ENCODE measurements at regions not wholly inside any gene's neighbourhood (a gene's known extent, or its start where the extent isn't known, plus 50 kb on each side); places are given as distances from the start of the nearest gene placed in this dataset.

DNA sequence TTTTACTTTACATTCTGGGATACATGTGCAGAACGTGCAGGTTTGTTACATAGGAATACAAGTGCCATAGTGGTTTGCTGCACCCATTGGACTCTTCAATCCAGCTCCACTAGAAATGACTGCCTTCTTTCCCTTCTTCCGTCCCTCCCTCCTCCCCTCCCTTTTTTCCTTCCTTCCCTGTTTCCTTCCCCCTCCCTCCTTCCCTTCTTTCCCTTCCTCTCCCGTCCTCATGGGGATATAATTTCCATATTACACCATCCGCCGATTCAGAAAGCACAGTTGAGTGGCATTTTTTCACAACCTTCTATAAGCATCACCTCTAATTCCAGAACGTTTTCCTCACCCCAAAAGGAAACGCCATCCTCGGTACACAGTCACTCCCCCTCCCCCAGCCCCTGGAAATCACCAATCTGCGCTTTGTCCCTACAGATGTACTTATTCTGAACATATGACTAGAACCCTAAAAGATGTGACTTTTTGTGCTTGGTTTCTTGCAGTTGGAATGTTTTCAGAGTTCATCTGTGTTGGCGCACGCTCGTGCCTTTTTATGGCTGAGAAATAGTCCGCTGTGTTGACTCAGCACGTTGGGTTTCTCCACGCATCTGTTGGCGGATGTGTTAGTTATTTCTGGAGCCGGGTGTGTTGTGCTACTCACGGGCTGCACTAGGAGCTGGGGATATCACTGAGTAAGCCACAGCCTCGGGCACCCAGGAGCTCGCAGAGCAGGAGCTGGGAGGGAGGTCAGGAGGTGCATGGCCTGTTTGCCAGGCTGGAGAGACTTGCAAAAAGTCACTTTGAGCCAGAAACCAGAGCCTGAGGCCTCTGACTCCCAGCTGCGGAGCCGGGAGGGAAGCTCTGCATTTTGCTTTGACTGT is 336.4 kb downstream of the SEC14L1 start:
- peak; percentile 95 for DNase-seq (ENCODE audit: low spot score)

GRCh38 chr17:77478281-77478680 is 337.5 kb downstream of the SEC14L1 start:
- DNase-seq (ENCODE audit: low spot score), result no peak

- DNase-seq (ENCODE audit: low spot score), result no peak
These were observed 338.1 kb downstream of the SEC14L1 start for GRCh38 chr17:77478899-77479298.

DNA sequence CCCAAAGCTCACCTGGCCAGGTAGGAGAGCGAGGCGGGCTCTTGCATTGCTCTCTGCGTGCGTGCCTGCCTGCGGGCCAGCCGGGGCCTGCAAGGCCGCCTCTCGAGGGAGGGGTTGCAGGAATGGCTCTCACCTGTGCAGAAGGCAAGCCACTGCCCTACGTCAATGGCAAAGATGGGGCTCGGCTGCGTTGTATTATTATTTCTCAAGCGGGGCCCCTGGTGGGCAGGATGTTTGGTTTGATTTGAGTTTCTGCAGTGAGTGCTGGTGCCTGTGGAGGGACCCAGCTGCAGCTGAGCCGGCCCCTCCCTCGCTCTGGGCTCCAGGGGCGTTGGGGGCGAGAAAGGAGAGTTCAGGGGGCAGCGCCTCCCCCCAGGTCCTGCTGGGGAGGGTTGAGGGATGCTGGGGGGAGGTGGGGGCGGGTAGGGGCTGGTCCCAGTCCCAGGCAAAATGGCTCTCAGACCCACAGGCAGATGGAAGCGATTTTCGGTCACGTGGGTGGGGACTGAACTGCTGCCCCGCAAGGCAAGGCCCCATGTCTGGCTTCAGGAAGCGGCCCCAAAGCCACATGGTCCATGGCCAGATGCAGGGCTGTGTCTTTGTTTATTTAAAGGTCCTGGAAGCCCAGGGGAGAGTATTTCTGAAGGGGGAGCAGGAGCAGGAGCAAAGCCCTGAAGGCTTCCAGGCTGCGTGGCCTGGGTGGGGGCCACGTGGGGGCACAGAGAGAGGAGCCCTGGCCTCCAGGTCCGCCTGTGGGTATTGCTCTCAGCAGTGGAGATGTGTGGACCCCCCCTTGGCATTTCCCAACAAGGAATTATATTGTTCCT is 338.8 kb downstream of the SEC14L1 start:
- no peak for DNase-seq (ENCODE audit: low spot score)

GRCh38 chr17:77480199-77480508 is 339.4 kb downstream of the SEC14L1 start:
- DNase-seq (ENCODE audit: low spot score), result no peak

- DNase-seq (ENCODE audit: low spot score), result no peak
These were observed 339.9 kb downstream of the SEC14L1 start for GRCh38 chr17:77480509-77481215.

DNA sequence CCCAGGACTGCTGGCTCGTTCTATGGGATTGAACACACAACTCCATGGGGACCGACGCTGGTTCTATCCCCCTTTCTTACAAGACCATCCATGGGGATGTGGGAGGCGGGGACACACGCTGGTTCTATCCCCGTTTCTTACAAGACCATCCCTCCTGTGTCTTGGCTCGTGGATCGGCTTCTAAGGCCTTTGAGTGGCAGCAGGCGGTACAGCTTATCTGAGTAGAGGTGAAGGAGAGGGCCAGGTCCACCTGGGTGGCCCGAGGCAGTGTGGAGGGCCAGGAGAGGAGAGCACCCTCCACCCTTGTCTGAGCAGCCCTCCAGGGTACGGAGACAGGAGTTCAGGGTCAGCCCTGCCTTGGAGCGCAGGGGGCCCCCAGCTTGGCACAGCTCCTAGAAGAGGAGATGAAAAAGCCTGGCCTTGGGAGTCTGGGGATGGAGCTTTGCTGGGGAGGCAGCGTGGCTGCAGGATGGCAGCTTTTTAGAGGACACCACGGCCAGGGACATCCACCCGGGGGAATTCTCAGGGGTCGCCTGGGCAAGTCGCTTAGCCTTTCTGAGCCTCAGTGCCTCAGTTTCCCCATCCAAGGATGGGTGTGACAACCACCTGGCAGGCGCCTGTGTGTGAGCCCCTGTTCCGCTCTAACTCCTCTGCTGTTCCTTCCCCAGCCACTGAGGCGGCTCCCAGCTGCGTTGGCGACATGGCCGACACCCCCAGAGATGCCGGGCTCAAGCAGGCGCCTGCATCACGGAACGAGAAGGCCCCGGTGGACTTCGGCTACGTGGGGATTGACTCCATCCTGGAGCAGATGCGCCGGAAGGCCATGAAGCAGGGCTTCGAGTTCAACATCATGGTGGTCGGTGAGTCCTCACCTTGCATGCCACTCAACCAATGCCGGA is 341.0 kb downstream of the SEC14L1 start:
- DNase-seq (ENCODE audit: low spot score), result no peak

DNA sequence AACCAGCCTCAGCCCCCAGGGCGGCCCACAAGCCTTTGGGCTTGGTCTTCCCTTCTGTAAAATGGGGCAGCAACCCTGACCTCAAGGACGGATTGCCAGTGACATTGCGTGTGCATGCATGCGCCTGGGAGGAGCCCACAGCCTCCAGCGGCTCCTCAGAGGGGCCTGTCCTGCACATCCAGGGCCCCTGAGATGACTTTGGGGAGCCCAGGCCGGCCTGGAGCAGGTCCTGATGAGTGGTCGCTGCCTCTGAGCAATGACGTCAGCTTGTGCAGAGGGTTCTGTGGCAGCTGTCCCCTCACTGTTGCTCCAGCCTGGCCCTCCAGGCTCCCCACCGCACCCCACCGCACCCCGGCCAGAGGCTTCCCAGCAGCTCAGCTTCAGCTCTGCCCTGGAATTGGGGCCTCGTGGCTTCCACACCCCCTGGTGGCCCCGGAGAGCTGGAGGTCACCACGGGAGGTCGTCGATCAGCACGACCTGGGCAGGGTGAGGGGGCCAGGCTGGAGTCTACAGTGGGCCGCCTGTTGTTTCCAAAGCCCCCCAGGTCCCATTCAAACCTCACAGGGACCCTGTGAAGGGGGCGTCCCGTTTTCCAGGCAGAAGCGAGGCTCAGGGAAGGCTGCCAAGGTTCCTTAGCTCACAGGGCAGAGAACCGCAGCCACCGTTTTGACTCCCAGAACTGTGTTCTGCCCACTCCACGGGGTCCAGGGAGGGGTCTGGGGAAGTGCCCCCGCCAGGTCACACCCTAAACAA is 341.8 kb downstream of the SEC14L1 start:
- DNase-seq (ENCODE audit: low spot score), result no peak

- DNase-seq (ENCODE audit: low spot score), result no peak
These were observed 342.4 kb downstream of the SEC14L1 start for GRCh38 chr17:77483128-77483598.

GRCh38 chr17:77484111-77484510 is 343.3 kb downstream of the SEC14L1 start:
- DNase-seq (ENCODE audit: low spot score), result no peak

GRCh38 chr17:77485089-77485833 is 344.5 kb downstream of the SEC14L1 start:
- no peak for DNase-seq (ENCODE audit: low spot score)

DNA sequence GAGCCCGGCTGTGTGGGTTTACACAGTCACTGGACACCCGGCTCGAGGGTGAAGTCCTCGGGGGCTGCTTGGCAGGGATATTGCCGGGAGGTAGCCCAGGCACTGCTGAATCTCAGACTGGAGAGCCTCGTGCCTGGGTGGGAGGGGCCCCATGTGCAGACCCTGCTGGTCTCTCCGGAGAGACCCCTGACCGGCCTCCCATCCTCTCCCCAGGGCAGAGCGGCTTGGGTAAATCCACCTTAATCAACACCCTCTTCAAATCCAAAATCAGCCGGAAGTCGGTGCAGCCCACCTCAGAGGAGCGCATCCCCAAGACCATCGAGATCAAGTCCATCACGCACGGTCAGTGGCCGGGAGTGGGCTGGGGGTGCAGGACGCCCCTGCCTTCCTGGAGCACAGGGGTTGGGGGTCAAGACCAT is 346.5 kb downstream of the SEC14L1 start:
- DNase-seq (ENCODE audit: low spot score), result no peak

DNA sequence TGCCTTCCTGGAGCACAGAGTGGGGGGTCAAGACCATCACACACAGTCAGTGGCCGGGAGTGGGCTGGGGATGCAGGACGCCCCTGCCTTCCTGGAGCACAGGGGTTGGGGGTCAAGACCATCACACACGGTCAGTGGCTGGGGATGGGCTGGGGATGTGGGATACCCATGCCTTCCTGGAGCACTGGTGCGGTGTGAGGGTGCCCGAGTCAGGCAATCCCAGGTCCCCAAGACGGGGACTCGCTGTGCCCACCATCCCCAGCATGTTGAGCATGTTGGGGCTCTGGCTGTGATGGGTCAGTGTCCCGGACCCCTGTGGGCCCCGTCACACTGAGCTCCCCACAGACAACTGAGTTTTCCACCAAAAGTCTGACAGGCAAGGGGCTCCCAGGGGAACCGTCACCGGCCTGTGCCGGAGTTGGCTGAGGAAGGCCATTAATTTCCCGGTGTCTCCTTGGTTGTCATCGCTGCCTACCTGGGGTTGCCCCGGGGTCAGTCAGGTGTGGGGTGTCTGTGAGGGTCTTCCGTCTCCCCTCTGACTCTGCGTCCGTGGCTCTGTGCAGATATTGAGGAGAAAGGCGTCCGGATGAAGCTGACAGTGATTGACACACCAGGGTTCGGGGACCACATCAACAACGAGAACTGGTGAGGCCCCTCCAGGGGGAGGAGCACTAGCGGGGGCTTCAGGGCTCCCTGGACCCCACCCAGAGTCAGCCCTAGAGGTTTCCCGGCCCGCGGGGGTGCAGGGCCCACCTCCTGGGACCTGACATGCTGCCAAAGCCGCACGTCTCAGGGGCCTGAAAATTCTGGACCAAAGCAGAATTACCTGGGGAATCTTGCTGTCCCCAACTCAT is 347.1 kb downstream of the SEC14L1 start:
- no peak for DNase-seq (ENCODE audit: low spot score)

GRCh38 chr17:77488531-77489238 is 347.9 kb downstream of the SEC14L1 start:
- no peak for DNase-seq (ENCODE audit: low spot score)

- DNase-seq (ENCODE audit: low spot score), result no peak
These were observed 348.6 kb downstream of the SEC14L1 start for GRCh38 chr17:77489239-77489892.

DNA sequence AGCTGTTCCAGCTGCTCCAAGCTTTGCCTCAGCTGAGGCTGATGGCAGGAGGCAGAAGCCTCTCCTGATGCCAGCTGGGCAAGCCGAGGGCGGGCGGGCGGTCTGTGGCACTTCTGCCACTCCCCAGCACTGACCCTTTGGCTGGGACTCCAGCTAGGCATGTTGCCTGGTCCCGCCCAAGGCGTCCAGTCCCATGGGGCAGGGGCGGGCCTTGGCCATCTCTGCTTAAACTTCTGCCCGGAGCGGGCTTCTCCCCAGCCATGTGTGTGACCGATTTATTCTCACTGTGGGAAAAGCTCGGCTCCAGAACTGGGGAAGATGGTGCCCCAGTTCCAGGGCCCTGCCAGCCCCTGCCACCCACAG is 349.1 kb downstream of the SEC14L1 start:
- peak; percentile 51 for DNase-seq (ENCODE audit: low spot score)

DNA sequence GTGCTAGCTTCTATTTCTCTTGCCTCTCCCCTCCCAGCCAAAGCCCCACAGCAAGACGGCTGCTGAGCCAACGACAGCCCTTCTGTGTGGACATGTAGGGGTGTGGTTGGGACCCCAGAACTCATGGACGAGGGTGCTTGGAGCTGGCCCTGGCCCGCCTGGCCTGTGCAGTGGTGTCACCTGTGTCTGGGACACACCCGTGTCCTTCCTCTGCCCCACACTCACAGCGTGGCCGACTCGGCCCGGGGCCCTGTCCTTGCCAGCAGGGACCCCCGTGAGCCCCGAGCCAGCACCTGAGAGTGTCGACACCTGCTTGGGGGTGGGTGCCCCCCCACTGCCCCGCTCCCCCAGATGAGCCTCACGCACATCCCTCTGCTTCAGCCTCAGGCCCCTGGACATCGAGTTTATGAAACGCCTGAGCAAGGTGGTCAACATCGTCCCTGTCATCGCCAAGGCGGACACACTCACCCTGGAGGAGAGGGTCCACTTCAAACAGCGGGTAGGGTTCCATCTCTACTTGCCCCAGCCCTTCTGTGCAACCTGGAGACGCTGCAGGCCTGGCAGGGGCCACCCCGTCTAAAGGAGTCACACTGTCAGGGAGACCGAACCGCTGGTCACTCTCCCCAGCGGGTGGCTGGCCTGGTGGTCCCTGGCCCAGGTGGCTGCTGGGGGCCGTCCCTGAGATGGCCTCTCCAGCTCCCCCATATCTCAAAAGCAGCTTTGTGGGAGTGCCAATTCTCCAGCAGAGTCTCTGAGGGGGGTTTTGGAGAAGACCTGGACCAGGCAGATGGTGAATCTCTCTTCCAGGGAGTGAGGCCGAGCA is 349.8 kb downstream of the SEC14L1 start:
- DNase-seq (ENCODE audit: low spot score), result no peak

Measured in AG20443 (cell line).